ENCODE measurements at regions not wholly inside any gene's neighbourhood (a gene's known extent, or its start where the extent isn't known, plus 50 kb on each side); places are given as distances from the start of the nearest gene placed in this dataset.
"Not testable (repeated sequence)": the region's sequence is repeated elsewhere in the genome, so short reads cannot be mapped to it uniquely, and the experiment has no call there.

GRCh38 chr22:12554648-12555192 is 2973.3 kb upstream of the OR11H1 start:
- not testable (repeated sequence) for TF ChIP-seq CTCF (IDR thresholded peaks at IDR 0.05); CHD2 (IDR thresholded peaks at IDR 0.05; ENCODE audit: low read length, partially characterized antibody); POLR2AphosphoS5 (IDR thresholded peaks at IDR 0.05; ENCODE audit: low read depth, low read length); JUND (IDR thresholded peaks at IDR 0.05); EZH2phosphoT487 (IDR thresholded peaks at IDR 0.05; ENCODE audit: borderline replicate concordance, low read depth); MAX (IDR thresholded peaks at IDR 0.05; ENCODE audit: low read depth); MXI1 (IDR thresholded peaks at IDR 0.05; ENCODE audit: low read depth, low read length); ZBTB33 (IDR thresholded peaks at IDR 0.05; ENCODE audit: borderline replicate concordance, low read depth); USF1 (IDR thresholded peaks at IDR 0.05; ENCODE audit: borderline replicate concordance, low read depth); RFX5 (IDR thresholded peaks at IDR 0.05; ENCODE audit: low read length); USF2 (IDR thresholded peaks at IDR 0.05; ENCODE audit: borderline replicate concordance, low read depth, low read length); IRF3 (IDR thresholded peaks at IDR 0.05; ENCODE audit: low read depth, low read length)
